ENCODE measurements at regions not wholly inside any gene's neighbourhood (a gene's known extent, or its start where the extent isn't known, plus 50 kb on each side); places are given as distances from the start of the nearest gene placed in this dataset.

- Histone ChIP-seq H3K9me3 (ENCODE audit: low read length) (no peaks in the 10 kb centered on the region), H3K4me1 (ENCODE audit: insufficient read depth, low read length, severe bottlenecking) (no peaks in the 10 kb centered on the region), H3K27ac (ENCODE audit: low read depth, low read length, poor library complexity, severe bottlenecking) (no peak overlapping the region), H3K9me2 (ENCODE audit: low read depth, low read length) (no peaks in the 10 kb centered on the region), H3K4me3 (ENCODE audit: low read depth, low read length, poor library complexity, severe bottlenecking) (no peak overlapping the region), H2AFZ (ENCODE audit: low read length) (no peak overlapping the region), H3F3A (ENCODE audit: insufficient read depth, low read length) (no peaks in the 10 kb centered on the region), H4K20me1 (ENCODE audit: insufficient read depth, low read length) (no peaks in the 10 kb centered on the region), H3K9ac (ENCODE audit: low read length) (no peak overlapping the region), H3K27me3 (ENCODE audit: insufficient read depth, low read length) (no peaks in the 10 kb centered on the region), H3K4me2 (ENCODE audit: low read length) (no peak overlapping the region), H3K36me3 (ENCODE audit: insufficient read depth, low read length) (no peaks in the 10 kb centered on the region), H3K79me2 (ENCODE audit: insufficient read depth, low read length) (no peaks in the 10 kb centered on the region)
- no peak for TF ChIP-seq EZH2 (IDR thresholded peaks at IDR 0.05; ENCODE audit: borderline replicate concordance, low read length)
- TF ChIP-seq, protein P1, sequence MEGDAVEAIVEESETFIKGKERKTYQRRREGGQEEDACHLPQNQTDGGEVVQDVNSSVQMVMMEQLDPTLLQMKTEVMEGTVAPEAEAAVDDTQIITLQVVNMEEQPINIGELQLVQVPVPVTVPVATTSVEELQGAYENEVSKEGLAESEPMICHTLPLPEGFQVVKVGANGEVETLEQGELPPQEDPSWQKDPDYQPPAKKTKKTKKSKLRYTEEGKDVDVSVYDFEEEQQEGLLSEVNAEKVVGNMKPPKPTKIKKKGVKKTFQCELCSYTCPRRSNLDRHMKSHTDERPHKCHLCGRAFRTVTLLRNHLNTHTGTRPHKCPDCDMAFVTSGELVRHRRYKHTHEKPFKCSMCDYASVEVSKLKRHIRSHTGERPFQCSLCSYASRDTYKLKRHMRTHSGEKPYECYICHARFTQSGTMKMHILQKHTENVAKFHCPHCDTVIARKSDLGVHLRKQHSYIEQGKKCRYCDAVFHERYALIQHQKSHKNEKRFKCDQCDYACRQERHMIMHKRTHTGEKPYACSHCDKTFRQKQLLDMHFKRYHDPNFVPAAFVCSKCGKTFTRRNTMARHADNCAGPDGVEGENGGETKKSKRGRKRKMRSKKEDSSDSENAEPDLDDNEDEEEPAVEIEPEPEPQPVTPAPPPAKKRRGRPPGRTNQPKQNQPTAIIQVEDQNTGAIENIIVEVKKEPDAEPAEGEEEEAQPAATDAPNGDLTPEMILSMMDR (IDR thresholded peaks at IDR 0.05; ENCODE audit: low read length), result no peak
Measured at GRCh38 chr6:122059918-122060317, 339.5 kb upstream of the HSF2 start.

DNA sequence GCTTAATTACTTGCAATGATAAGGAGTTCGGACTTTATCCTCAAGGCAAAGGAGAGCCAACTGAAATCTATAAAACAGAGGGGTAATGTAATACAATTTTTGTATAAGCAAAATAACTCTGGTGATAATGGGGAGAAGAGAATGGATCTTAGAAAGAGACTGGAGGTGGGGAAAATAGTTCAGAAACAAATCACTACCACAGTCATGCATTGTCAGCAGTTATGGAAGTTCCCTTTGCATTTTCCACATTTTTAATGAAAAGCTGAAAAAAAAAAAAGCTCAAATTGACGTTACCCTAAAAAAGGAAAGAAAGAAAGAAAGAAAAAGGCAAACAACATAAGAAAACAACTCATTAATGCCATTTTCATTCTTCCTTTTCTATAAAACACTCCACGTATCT is 337.6 kb upstream of the HSF2 start:
- H2AFZ ChIP-seq (ENCODE audit: low read length), result no peak overlapping the region
- no peaks in the 10 kb centered on the region for H3F3A ChIP-seq (ENCODE audit: insufficient read depth, low read length)
- no peak overlapping the region for H3K4me3 ChIP-seq (ENCODE audit: low read depth, low read length, poor library complexity, severe bottlenecking)
- no peak overlapping the region for H3K27ac ChIP-seq (ENCODE audit: low read depth, low read length, poor library complexity, severe bottlenecking)
- H4K20me1 ChIP-seq (ENCODE audit: insufficient read depth, low read length), result no peaks in the 10 kb centered on the region
- H3K27me3 ChIP-seq (ENCODE audit: insufficient read depth, low read length), result no peaks in the 10 kb centered on the region
- no peaks in the 10 kb centered on the region for H3K9me3 ChIP-seq (ENCODE audit: low read length)
- H3K4me2 ChIP-seq (ENCODE audit: low read length), result no peak overlapping the region
- H3K4me1 ChIP-seq (ENCODE audit: insufficient read depth, low read length, severe bottlenecking), result no peaks in the 10 kb centered on the region
- no peaks in the 10 kb centered on the region for H3K9me2 ChIP-seq (ENCODE audit: low read depth, low read length)
- no peaks in the 10 kb centered on the region for H3K79me2 ChIP-seq (ENCODE audit: insufficient read depth, low read length)
- H3K9ac ChIP-seq (ENCODE audit: low read length), result no peak overlapping the region
- TF ChIP-seq, protein P1 (IDR thresholded peaks at IDR 0.05; ENCODE audit: low read length), result no peak
- no peak for TF ChIP-seq EZH2 (IDR thresholded peaks at IDR 0.05; ENCODE audit: borderline replicate concordance, low read length)
- no peaks in the 10 kb centered on the region for H3K36me3 ChIP-seq (ENCODE audit: insufficient read depth, low read length)

DNA sequence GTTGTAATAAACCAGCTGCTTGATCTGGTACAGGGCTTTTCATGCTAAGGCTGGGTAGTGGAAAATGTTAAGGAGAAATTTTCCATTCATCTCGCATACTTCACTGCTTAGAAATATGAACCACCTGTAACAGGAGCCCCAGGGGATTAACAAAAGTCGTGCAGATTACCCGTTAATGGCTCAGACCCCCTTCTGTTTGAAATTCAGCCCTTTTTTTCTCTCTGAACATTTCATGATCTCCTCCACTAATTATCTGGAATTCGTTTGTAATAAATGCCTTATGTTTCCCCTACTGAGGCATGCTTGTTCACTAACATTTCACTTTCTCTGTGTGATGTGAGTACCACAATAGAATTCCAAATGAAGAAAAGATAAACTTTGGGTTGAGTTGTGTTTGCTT is 336.4 kb upstream of the HSF2 start:
- no peak overlapping the region for H3K4me3 ChIP-seq (ENCODE audit: low read depth, low read length, poor library complexity, severe bottlenecking)
- H3K79me2 ChIP-seq (ENCODE audit: insufficient read depth, low read length), result no peaks in the 10 kb centered on the region
- no peak overlapping the region for H3K4me2 ChIP-seq (ENCODE audit: low read length)
- no peak overlapping the region for H2AFZ ChIP-seq (ENCODE audit: low read length)
- no peaks in the 10 kb centered on the region for H3K27me3 ChIP-seq (ENCODE audit: insufficient read depth, low read length)
- H3K9me2 ChIP-seq (ENCODE audit: low read depth, low read length), result no peaks in the 10 kb centered on the region
- H3K9ac ChIP-seq (ENCODE audit: low read length), result no peak overlapping the region
- H4K20me1 ChIP-seq (ENCODE audit: insufficient read depth, low read length), result no peaks in the 10 kb centered on the region
- H3K4me1 ChIP-seq (ENCODE audit: insufficient read depth, low read length, severe bottlenecking), result no peaks in the 10 kb centered on the region
- no peaks in the 10 kb centered on the region for H3K9me3 ChIP-seq (ENCODE audit: low read length)
- TF ChIP-seq EZH2 (IDR thresholded peaks at IDR 0.05; ENCODE audit: borderline replicate concordance, low read length), result no peak
- TF ChIP-seq, protein P1 (IDR thresholded peaks at IDR 0.05; ENCODE audit: low read length), result no peak
- no peaks in the 10 kb centered on the region for H3F3A ChIP-seq (ENCODE audit: insufficient read depth, low read length)
- no peaks in the 10 kb centered on the region for H3K36me3 ChIP-seq (ENCODE audit: insufficient read depth, low read length)
- no peak overlapping the region for H3K27ac ChIP-seq (ENCODE audit: low read depth, low read length, poor library complexity, severe bottlenecking)

Measured in OCI-LY1 (cell line).